A549 (cell line): ENCODE measurements at regions not wholly inside any gene's neighbourhood (a gene's known extent, or its start where the extent isn't known, plus 50 kb on each side); places are given as distances from the start of the nearest gene placed in this dataset.

Source experiments
- ATAC-seq, 2 experiments: fragments of 200-7000 bp in 1 of 2; fragments of >200 bp in 1 of 2; cut with Nextera tagmentation in 1 of 2; cut with Tn5 transposase in 1 of 2; 3 replicates each; pipeline versions ENCODE4 v1.8.0 to v1.9.1; 2018 to 2020; ENCODE audit warnings: mild to moderate bottlenecking in 1 of 2, moderate library complexity in 1 of 2
- CTCF ChIA-PET: fragments of 300-600 bp; sonication (Branson Sonifier 250); formaldehyde crosslinking; extraction: SDS; loops from one replicate; lab custom pipeline; 2021; ENCODE audit warnings: antibody characterized with exemption, inconsistent platforms; lab: Yijun Ruan, JAX
- POLR2A ChIA-PET: fragments of 350-600 bp; formaldehyde crosslinking; extraction: SDS; loops from one replicate; lab custom pipeline; 2021; ENCODE audit warnings: antibody characterized with exemption, inconsistent platforms; lab: Yijun Ruan, JAX
- DNase-seq, 2 experiments: peaks; one replicate each; pipeline versions ENCODE4 v3.0.0 to v3.0.0-alpha.2; 2011 to 2016; ENCODE audit warnings: low read depth in 1 of 2, low spot score in 1 of 2
- FAIRE-seq: peaks from 2 replicates; lab custom pipeline; 2011; peaks lifted over from hg19 to GRCh38; lab: Jason Lieb, UNC
- H3K27ac ChIP-seq, 2 experiments: fragments of >200 bp; sonication (Bioruptor Twin); formaldehyde crosslinking; 3 replicates each; pipeline ENCODE4 v1.5.1; 2016 to 2017
- H3K4me1 ChIP-seq: fragments of >200 bp; sonication (Bioruptor Twin); formaldehyde crosslinking; 3 replicates; pipeline ENCODE4 v1.6.1; 2016
- H3K4me2 ChIP-seq: fragments of >200 bp; sonication (Bioruptor Twin); formaldehyde crosslinking; 3 replicates; pipeline ENCODE4 v1.6.1; 2016
- H3K4me3 ChIP-seq: fragments of >200 bp; sonication (Bioruptor Twin); formaldehyde crosslinking; 3 replicates; pipeline ENCODE4 v1.5.1; 2016
- H3K9me3 ChIP-seq: fragments of >200 bp; sonication (Bioruptor Twin); formaldehyde crosslinking; 3 replicates; pipeline ENCODE4 v1.6.1; 2016
- BCL3 ChIP-seq: fragments of >200 bp; sonication (Bioruptor Twin); formaldehyde crosslinking; IDR thresholded peaks from 3 replicates; pipeline ENCODE4 v1.6.1; 2016
- BHLHE40 ChIP-seq: IDR thresholded peaks from 2 replicates; pipeline ENCODE4 v1.6.1; 2012; ENCODE audit warnings: low read depth, low read length, inconsistent platforms
- CHD2 ChIP-seq: fragments of 150-350 bp; IDR thresholded peaks from 2 replicates; pipeline ENCODE4 v1.6.1; 2014; ENCODE audit warnings: low read length; ENCODE audit not compliant: partially characterized antibody
- EP300 ChIP-seq, 2 experiments: fragments of >200 bp; sonication (Bioruptor Twin); formaldehyde crosslinking; IDR thresholded peaks; 2 replicates in 1 of 2; 3 replicates in 1 of 2; pipeline ENCODE4 v1.6.1; 2016 to 2017
- ESRRA ChIP-seq: fragments of 150-350 bp; IDR thresholded peaks from 2 replicates; pipeline ENCODE4 v1.6.1; 2014; ENCODE audit warnings: mild to moderate bottlenecking, low read length, borderline replicate concordance
- HES2 ChIP-seq: fragments of >200 bp; sonication (Bioruptor Twin); formaldehyde crosslinking; IDR thresholded peaks from 2 replicates; pipeline ENCODE4 v1.6.1; 2016
- HMGXB4 ChIP-seq: fragments of 250-450 bp; sonication (Bioruptor Pico); IDR thresholded peaks from 2 replicates; pipeline ENCODE4 v1.5.0; 2021; ENCODE audit warnings: mild to moderate bottlenecking, moderate library complexity, borderline replicate concordance
- HOXB13 ChIP-seq: fragments of 250-450 bp; sonication (Bioruptor Pico); IDR thresholded peaks from 2 replicates; pipeline ENCODE4 v1.5.0; 2020; ENCODE audit warnings: low read depth, mild to moderate bottlenecking, moderate library complexity
- HOXB5 ChIP-seq: fragments of 250-450 bp; sonication (Bioruptor Pico); IDR thresholded peaks from 2 replicates; pipeline ENCODE4 v1.5.0; 2020; ENCODE audit warnings: mild to moderate bottlenecking, moderate library complexity
- MAFK ChIP-seq: fragments of 450-650 bp; IDR thresholded peaks from 2 replicates; pipeline ENCODE4 v1.6.1; 2014; ENCODE audit not compliant: partially characterized antibody
- NPAS2 ChIP-seq: fragments of 250-450 bp; sonication (Bioruptor Pico); IDR thresholded peaks from 2 replicates; pipeline ENCODE4 v1.8.0; 2022; ENCODE audit warnings: mild to moderate bottlenecking, moderate library complexity, borderline replicate concordance
- NR3C1 ChIP-seq: fragments of >200 bp; sonication (Bioruptor Twin); formaldehyde crosslinking; IDR thresholded peaks from 3 replicates; pipeline ENCODE4 v1.6.1; 2017
- PHF8 ChIP-seq: fragments of 200-600 bp; sonication (generic); IDR thresholded peaks from 2 replicates; pipeline ENCODE4 v1.6.1; 2016; ENCODE audit warnings: low read depth, mild to moderate bottlenecking, antibody characterized with exemption, moderate library complexity, borderline replicate concordance
- REST ChIP-seq: fragments of 200-600 bp; sonication (generic); IDR thresholded peaks from 2 replicates; pipeline ENCODE4 v1.6.1; 2016; ENCODE audit warnings: antibody characterized with exemption, mild to moderate bottlenecking, moderate library complexity
- RNF2 ChIP-seq: fragments of 200-600 bp; sonication (generic); IDR thresholded peaks from 2 replicates; pipeline ENCODE4 v1.6.1; 2016; ENCODE audit warnings: low read depth, mild to moderate bottlenecking, antibody characterized with exemption, moderate library complexity, borderline replicate concordance
- SMC3 ChIP-seq: fragments of >200 bp; sonication (Bioruptor Twin); formaldehyde crosslinking; IDR thresholded peaks from 3 replicates; pipeline ENCODE4 v1.6.1; 2018; ENCODE audit warnings: inconsistent platforms
- TFCP2L1 ChIP-seq: fragments of 250-450 bp; sonication (Bioruptor Pico); IDR thresholded peaks from 2 replicates; pipeline ENCODE4 v1.5.0; 2021; ENCODE audit warnings: mild to moderate bottlenecking
- TP53 ChIP-seq: fragments of 250-450 bp; sonication (Bioruptor Pico); IDR thresholded peaks from 2 replicates; pipeline ENCODE4 v1.5.0; 2021; ENCODE audit warnings: mild to moderate bottlenecking, moderate library complexity
- ZSCAN20 ChIP-seq: fragments of 250-450 bp; sonication (Bioruptor Pico); IDR thresholded peaks from 2 replicates; pipeline ENCODE4 v1.8.0; 2022; ENCODE audit warnings: mild to moderate bottlenecking, moderate library complexity
- WGBS: methylation state at CpG from one replicate; pipeline ENCODE4 v1.1.6; 2017; ENCODE audit errors: missing lambda C conversion rate; 5-methylcytosine and 5-hydroxymethylcytosine counted together

GRCh38 chr12:131463174-131463573 lies 247.7 kb upstream of the SFSWAP start:
- 22% methylated on average over 4 of the region's 4 CpGs for WGBS

More at GRCh38 chr12:131463174-131463573, 247.7 kb upstream of the SFSWAP start:
- DNase-seq (no peak), FAIRE-seq (no peak), ATAC-seq (no peak)
- ChIA-PET POLR2A (no interaction called here), CTCF (interaction anchor here (0.8 to 2.8 kb wide), 4 partner anchors 8 to 346 kb away, joined by 3 to 13 read pairs (median 3); no protein-coding TSS in a partner anchor)
- Histone ChIP-seq H3K4me3 (no peak overlapping the region), H3K4me2 (no peak overlapping the region), H3K27ac (no peak overlapping the region), H3K9me3 (0 out of 3 replicates have a peak, but pooled peaks cover 5% of the 10 kb centered on the region), H3K4me1 (no peaks in the 10 kb centered on the region)
- TF ChIP-seq CHD2 = no peak
- TF ChIP-seq NR3C1 = no peak
- no peak for TF ChIP-seq BHLHE40
- TF ChIP-seq HOXB13 (CRISPR knock-in tag) = no peak
- TF ChIP-seq TFCP2L1 (CRISPR knock-in tag) = no peak
- no peak for TF ChIP-seq ZSCAN20 (CRISPR knock-in tag)
- no peak for TF ChIP-seq PHF8
- TF ChIP-seq SMC3 = no peak
- TF ChIP-seq REST = no peak
- TF ChIP-seq RNF2 = no peak
- TF ChIP-seq MAFK = no peak
- no peak for TF ChIP-seq NPAS2
- no peak for TF ChIP-seq ESRRA
- TF ChIP-seq HOXB5 (CRISPR knock-in tag) = no peak
- TF ChIP-seq BCL3 = no peak
- TF ChIP-seq TP53 (CRISPR knock-in tag) = no peak
- no peak for TF ChIP-seq EP300 (IDR thresholded peaks at IDR 0.05)
- TF ChIP-seq HES2 = no peak
- TF ChIP-seq HMGXB4 (CRISPR knock-in tag) = no peak
